ENCODE measurements at regions not wholly inside any gene's neighbourhood (a gene's known extent, or its start where the extent isn't known, plus 50 kb on each side); places are given as distances from the start of the nearest gene placed in this dataset.

DNA sequence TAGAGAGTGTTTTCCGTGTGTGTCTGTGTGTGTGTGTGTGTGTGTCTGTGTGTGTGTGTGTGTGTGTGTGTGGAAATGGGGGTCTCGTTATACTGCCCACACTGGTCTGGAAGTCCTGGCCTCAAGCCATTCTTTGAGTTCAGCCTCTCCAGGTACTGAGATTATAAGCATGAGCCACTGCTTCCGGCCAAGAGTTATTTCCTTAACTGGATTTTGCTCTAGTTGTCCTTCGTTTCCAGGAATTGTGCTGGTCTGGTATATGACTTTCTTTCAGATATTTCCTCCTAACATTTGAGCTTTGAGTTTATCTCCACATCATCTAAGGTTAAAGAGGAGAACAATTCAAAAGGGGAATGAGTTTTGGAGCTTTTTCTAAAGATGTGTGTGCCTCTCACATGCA is 124.8 kb downstream of the SH3BGRL2 start:
- TF ChIP-seq, protein P1, sequence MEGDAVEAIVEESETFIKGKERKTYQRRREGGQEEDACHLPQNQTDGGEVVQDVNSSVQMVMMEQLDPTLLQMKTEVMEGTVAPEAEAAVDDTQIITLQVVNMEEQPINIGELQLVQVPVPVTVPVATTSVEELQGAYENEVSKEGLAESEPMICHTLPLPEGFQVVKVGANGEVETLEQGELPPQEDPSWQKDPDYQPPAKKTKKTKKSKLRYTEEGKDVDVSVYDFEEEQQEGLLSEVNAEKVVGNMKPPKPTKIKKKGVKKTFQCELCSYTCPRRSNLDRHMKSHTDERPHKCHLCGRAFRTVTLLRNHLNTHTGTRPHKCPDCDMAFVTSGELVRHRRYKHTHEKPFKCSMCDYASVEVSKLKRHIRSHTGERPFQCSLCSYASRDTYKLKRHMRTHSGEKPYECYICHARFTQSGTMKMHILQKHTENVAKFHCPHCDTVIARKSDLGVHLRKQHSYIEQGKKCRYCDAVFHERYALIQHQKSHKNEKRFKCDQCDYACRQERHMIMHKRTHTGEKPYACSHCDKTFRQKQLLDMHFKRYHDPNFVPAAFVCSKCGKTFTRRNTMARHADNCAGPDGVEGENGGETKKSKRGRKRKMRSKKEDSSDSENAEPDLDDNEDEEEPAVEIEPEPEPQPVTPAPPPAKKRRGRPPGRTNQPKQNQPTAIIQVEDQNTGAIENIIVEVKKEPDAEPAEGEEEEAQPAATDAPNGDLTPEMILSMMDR (CRISPR knock-in tag; IDR thresholded peaks at IDR 0.05), result no peak
- TF ChIP-seq ZNF563 (CRISPR knock-in tag; IDR thresholded peaks at IDR 0.05) (no peak), ZNF263 (CRISPR knock-in tag; IDR thresholded peaks at IDR 0.05) (no peak), KAT8 (CRISPR knock-in tag; IDR thresholded peaks at IDR 0.05) (no peak), EZH2 (conservative IDR thresholded peaks at IDR 0.05; ENCODE audit: low read depth, low read length) (no peak), ZNF337 (CRISPR knock-in tag; IDR thresholded peaks at IDR 0.05; ENCODE audit: borderline replicate concordance, low read depth) (no peak), NR3C1 (CRISPR knock-in tag; IDR thresholded peaks at IDR 0.05) (no peak), ZFP1 (CRISPR knock-in tag; IDR thresholded peaks at IDR 0.05) (no peak), BHLHE40 (IDR thresholded peaks at IDR 0.05; ENCODE audit: low read length) (no peak), GTF2F1 (IDR thresholded peaks at IDR 0.05; ENCODE audit: low read length) (no peak), HOXA5 (CRISPR knock-in tag; IDR thresholded peaks at IDR 0.05) (no peak)
- TF ChIP-seq, protein P2, sequence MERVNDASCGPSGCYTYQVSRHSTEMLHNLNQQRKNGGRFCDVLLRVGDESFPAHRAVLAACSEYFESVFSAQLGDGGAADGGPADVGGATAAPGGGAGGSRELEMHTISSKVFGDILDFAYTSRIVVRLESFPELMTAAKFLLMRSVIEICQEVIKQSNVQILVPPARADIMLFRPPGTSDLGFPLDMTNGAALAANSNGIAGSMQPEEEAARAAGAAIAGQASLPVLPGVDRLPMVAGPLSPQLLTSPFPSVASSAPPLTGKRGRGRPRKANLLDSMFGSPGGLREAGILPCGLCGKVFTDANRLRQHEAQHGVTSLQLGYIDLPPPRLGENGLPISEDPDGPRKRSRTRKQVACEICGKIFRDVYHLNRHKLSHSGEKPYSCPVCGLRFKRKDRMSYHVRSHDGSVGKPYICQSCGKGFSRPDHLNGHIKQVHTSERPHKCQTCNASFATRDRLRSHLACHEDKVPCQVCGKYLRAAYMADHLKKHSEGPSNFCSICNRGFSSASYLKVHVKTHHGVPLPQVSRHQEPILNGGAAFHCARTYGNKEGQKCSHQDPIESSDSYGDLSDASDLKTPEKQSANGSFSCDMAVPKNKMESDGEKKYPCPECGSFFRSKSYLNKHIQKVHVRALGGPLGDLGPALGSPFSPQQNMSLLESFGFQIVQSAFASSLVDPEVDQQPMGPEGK (CRISPR knock-in tag; IDR thresholded peaks at IDR 0.05), result no peak
- TF ChIP-seq, protein P3, sequence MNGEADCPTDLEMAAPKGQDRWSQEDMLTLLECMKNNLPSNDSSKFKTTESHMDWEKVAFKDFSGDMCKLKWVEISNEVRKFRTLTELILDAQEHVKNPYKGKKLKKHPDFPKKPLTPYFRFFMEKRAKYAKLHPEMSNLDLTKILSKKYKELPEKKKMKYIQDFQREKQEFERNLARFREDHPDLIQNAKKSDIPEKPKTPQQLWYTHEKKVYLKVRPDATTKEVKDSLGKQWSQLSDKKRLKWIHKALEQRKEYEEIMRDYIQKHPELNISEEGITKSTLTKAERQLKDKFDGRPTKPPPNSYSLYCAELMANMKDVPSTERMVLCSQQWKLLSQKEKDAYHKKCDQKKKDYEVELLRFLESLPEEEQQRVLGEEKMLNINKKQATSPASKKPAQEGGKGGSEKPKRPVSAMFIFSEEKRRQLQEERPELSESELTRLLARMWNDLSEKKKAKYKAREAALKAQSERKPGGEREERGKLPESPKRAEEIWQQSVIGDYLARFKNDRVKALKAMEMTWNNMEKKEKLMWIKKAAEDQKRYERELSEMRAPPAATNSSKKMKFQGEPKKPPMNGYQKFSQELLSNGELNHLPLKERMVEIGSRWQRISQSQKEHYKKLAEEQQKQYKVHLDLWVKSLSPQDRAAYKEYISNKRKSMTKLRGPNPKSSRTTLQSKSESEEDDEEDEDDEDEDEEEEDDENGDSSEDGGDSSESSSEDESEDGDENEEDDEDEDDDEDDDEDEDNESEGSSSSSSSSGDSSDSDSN (CRISPR knock-in tag; IDR thresholded peaks at IDR 0.05), result no peak

Measured in HepG2 (cell line).